ENCODE measurements at regions not wholly inside any gene's neighbourhood (a gene's known extent, or its start where the extent isn't known, plus 50 kb on each side); places are given as distances from the start of the nearest gene placed in this dataset.
"Not testable (repeated sequence)": the region's sequence is repeated elsewhere in the genome, so short reads cannot be mapped to it uniquely, and the experiment has no call there.

GRCh38 chr22:45090497-45090910 lies 73.2 kb upstream of the NUP50 start:
- TF ChIP-seq CTCF (IDR thresholded peaks at IDR 0.05; ENCODE audit: insufficient read depth, low read depth, low read length), result no peak
- ChIA-PET POLR2A (no interaction called here), CTCF (interaction anchor here (0.6 to 1.5 kb wide), 4 partner anchors 9 to 270 kb away, joined by 3 to 4 read pairs (median 4); no protein-coding TSS in a partner anchor)
- Histone ChIP-seq H3K4me3 (ENCODE audit: low read depth, low read length) (no peak overlapping the region), H3K36me3 (ENCODE audit: control insufficient read depth, insufficient read depth, low read length) (no peaks in the 10 kb centered on the region), H3K27me3 (ENCODE audit: control insufficient read depth, insufficient read depth, low read length) (peaks cover 1% of the 10 kb centered on the region; the same call in 1 of the 2 replicates)
- DNase-seq (ENCODE audit: low read depth), result no peak

- no peak for DNase-seq (ENCODE audit: low read depth)
- H3K4me3 ChIP-seq (ENCODE audit: low read depth, low read length), result no peak overlapping the region
- ChIA-PET POLR2A (no interaction called here), CTCF (interaction anchor here (1.2 to 1.5 kb wide), 3 partner anchors 10 to 271 kb away, joined by 3 to 4 read pairs (median 4); no protein-coding TSS in a partner anchor)
- H3K36me3 ChIP-seq (ENCODE audit: control insufficient read depth, insufficient read depth, low read length), result no peaks in the 10 kb centered on the region
- peaks cover 1% of the 10 kb centered on the region; the same call in 1 of the 2 replicates for H3K27me3 ChIP-seq (ENCODE audit: control insufficient read depth, insufficient read depth, low read length)
- TF ChIP-seq CTCF (IDR thresholded peaks at IDR 0.05; ENCODE audit: insufficient read depth, low read depth, low read length), result no peak
Observed at GRCh38 chr22:45091254-45091854, 72.4 kb upstream of the NUP50 start.

GRCh38 chr22:45091875-45092274 lies 71.8 kb upstream of the NUP50 start:
- H3K36me3 ChIP-seq (ENCODE audit: control insufficient read depth, insufficient read depth, low read length); POLR2A ChIA-PET; H3K4me3 ChIP-seq (ENCODE audit: low read depth, low read length); DNase-seq (ENCODE audit: low read depth); CTCF ChIA-PET; H3K27me3 ChIP-seq (ENCODE audit: control insufficient read depth, insufficient read depth, low read length): not testable (repeated sequence)

- ChIA-PET CTCF (no interaction called here), POLR2A (no interaction called here)
- DNase-seq (ENCODE audit: low read depth), result no peak
- no peak for TF ChIP-seq CTCF (IDR thresholded peaks at IDR 0.05; ENCODE audit: insufficient read depth, low read depth, low read length)
- Histone ChIP-seq H3K4me3 (ENCODE audit: low read depth, low read length) (no peak overlapping the region), H3K27me3 (ENCODE audit: control insufficient read depth, insufficient read depth, low read length) (peaks cover 1% of the 10 kb centered on the region; the same call in 1 of the 2 replicates), H3K36me3 (ENCODE audit: control insufficient read depth, insufficient read depth, low read length) (no peaks in the 10 kb centered on the region)
Observed at GRCh38 chr22:45092644-45093043, 71.1 kb upstream of the NUP50 start.

- peaks cover 1% of the 10 kb centered on the region; the same call in 1 of the 2 replicates for H3K27me3 ChIP-seq (ENCODE audit: control insufficient read depth, insufficient read depth, low read length)
- no peak for DNase-seq (ENCODE audit: low read depth)
- CTCF ChIA-PET, result interaction anchor here (1.2 kb wide), 1 partner anchor 273 kb away, joined by 3 read pairs; no protein-coding TSS in a partner anchor
- POLR2A ChIA-PET, result no interaction called here
- no peak for TF ChIP-seq CTCF (IDR thresholded peaks at IDR 0.05; ENCODE audit: insufficient read depth, low read depth, low read length)
- no peaks in the 10 kb centered on the region for H3K36me3 ChIP-seq (ENCODE audit: control insufficient read depth, insufficient read depth, low read length)
- H3K4me3 ChIP-seq (ENCODE audit: low read depth, low read length), result no peak overlapping the region
Observed at GRCh38 chr22:45093609-45094008, 70.1 kb upstream of the NUP50 start.

Data from BJ (cell line).